Fibroblast of lung (primary cell): ENCODE measurements at regions not wholly inside any gene's neighbourhood (a gene's known extent, or its start where the extent isn't known, plus 50 kb on each side); places are given as distances from the start of the nearest gene placed in this dataset.
A peak's percentile ranks its signal among the peaks of the same experiment; 100 is the strongest.

Source experiments
- DNase-seq, 2 donors: peaks; one replicate each; pipeline versions ENCODE4 v3.0.0 to v3.0.0-alpha.2; 2010; ENCODE audit warnings: low read depth in 2 of 2
- H2AFZ ChIP-seq: 2 replicates; pipeline ENCODE4 v1.5.1; 2012; ENCODE audit warnings: low read length, control low read depth, inconsistent platforms
- H3K27ac ChIP-seq: 2 replicates; pipeline ENCODE4 v1.5.1; 2011; ENCODE audit warnings: low read length, control low read depth; ENCODE audit not compliant: insufficient read depth
- H3K27me3 ChIP-seq: 2 replicates; pipeline ENCODE4 v1.5.1; 2011; ENCODE audit warnings: mild to moderate bottlenecking, low read length; ENCODE audit not compliant: control insufficient read depth, insufficient read depth
- H3K36me3 ChIP-seq: 2 replicates; pipeline ENCODE4 v1.5.1; 2011; ENCODE audit warnings: low read length; ENCODE audit not compliant: control insufficient read depth, insufficient read depth
- H3K4me1 ChIP-seq: 2 replicates; pipeline ENCODE4 v1.5.1; 2011; ENCODE audit warnings: low read length; ENCODE audit not compliant: control insufficient read depth, insufficient read depth; ENCODE audit errors: extremely low read depth
- H3K4me2 ChIP-seq: 2 replicates; pipeline ENCODE4 v1.5.1; 2011; ENCODE audit warnings: low read length, control low read depth; ENCODE audit not compliant: insufficient read depth; ENCODE audit errors: extremely low read depth
- H3K4me3 ChIP-seq, 4 experiments: fragments of 200-600 bp in 1 of 4; sonication (generic) in 1 of 4; replicated peaks in 1 of 4; 2 replicates each; pipeline ENCODE4 v1.5.1; 2011 to 2016; ENCODE audit warnings: low read length in 4 of 4, low read depth in 3 of 4, mild to moderate bottlenecking in 3 of 4, control low read depth in 2 of 4, inconsistent platforms in 1 of 4, mixed read lengths in 1 of 4; ENCODE audit not compliant: insufficient read depth in 1 of 4; ENCODE audit errors: control extremely low read depth in 1 of 4
- H3K79me2 ChIP-seq: 2 replicates; pipeline ENCODE4 v1.5.1; 2012; ENCODE audit warnings: mild to moderate bottlenecking, low read length, inconsistent platforms; ENCODE audit not compliant: control insufficient read depth, insufficient read depth
- H3K9ac ChIP-seq: 2 replicates; pipeline ENCODE4 v1.5.1; 2011; ENCODE audit warnings: mild to moderate bottlenecking, low read length, control low read depth; ENCODE audit not compliant: insufficient read depth
- H3K9me3 ChIP-seq: 2 replicates; pipeline ENCODE4 v1.5.1; 2012; ENCODE audit warnings: low read depth, low read length; ENCODE audit not compliant: control insufficient read depth, insufficient read depth
- H4K20me1 ChIP-seq: 2 replicates; pipeline ENCODE4 v1.5.1; 2011; ENCODE audit warnings: low read length; ENCODE audit not compliant: control insufficient read depth, insufficient read depth; ENCODE audit errors: extremely low read depth
- CTCF ChIP-seq, 2 donors: IDR thresholded peaks in 1 of 2; conservative IDR thresholded peaks in 1 of 2; 1 replicate in 1 of 2; 2 replicates in 1 of 2; pipeline ENCODE4 v1.5.1; 2011 to 2012; ENCODE audit warnings: low read length in 2 of 2, control low read depth in 1 of 2, inconsistent platforms in 1 of 2, low read depth in 1 of 2, mild to moderate bottlenecking in 1 of 2
- EZH2 ChIP-seq: IDR thresholded peaks from 2 replicates; pipeline ENCODE4 v1.5.1; 2012; ENCODE audit warnings: low read length, control low read depth, mild to moderate bottlenecking; ENCODE audit errors: missing control alignments

DNA sequence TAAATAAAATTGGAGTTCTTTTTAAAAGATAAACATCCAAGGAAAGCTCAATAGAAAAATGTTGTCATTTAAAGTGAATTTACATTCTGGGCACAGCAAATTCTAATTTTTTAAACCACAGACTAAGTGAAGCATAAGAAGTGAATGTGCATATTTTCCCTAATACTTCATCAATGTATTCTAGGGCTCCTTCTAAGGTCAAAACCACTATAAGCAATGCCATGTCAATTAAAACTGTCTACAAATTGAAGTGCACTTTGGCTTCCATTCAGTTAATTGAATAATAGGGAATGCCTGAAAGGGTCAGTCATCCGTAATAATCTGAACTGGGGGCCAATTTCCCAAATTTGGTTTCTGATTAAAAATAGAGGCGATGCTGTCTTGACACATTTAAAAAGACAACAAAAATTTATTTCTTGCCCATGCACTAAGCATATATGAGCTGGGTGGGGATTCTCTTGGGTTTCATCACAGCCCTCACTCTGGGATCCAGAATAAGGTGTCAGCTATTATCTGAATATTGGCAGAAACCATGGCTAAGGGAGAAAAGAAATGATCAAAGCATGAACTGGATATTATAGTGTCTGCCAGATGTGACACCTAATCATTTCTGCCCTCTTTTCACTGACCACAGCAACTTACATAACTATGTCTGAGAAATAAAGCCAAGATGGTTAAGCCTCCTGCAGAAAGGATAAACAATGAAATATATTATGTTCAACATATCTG lies 660.6 kb upstream of the B3GALT2 start:
- no peak overlapping the region for H3K4me3 ChIP-seq
- H3K9ac ChIP-seq = no peak overlapping the region
- H3K36me3 ChIP-seq = no peaks in the 10 kb centered on the region
- no peak overlapping the region for H3K4me2 ChIP-seq
- H3K9me3 ChIP-seq = no peaks in the 10 kb centered on the region
- H3K79me2 ChIP-seq = no peaks in the 10 kb centered on the region
- H3K27ac ChIP-seq = no peak overlapping the region
- no peak overlapping the region for H2AFZ ChIP-seq
- DNase-seq = peak; percentile 24 to 60
- TF ChIP-seq EZH2 (no peak), CTCF (conservative IDR thresholded peaks at IDR 0.05 in 1 of 2, IDR thresholded peaks at IDR 0.05 in 1 of 2; ENCODE audit: low read depth in 1 of 2, low read length in 2 of 2) (no peak)
- H3K27me3 ChIP-seq = no peaks in the 10 kb centered on the region
- no peaks in the 10 kb centered on the region for H3K4me1 ChIP-seq
- no peaks in the 10 kb centered on the region for H4K20me1 ChIP-seq

- H3K27ac ChIP-seq = no peak overlapping the region
- H3K9ac ChIP-seq = no peak overlapping the region
- no peaks in the 10 kb centered on the region for H3K36me3 ChIP-seq
- no peak for TF ChIP-seq CTCF (conservative IDR thresholded peaks at IDR 0.05 in 1 of 2, IDR thresholded peaks at IDR 0.05 in 1 of 2; ENCODE audit: low read depth in 1 of 2, low read length in 2 of 2)
- no peak for TF ChIP-seq EZH2
- no peaks in the 10 kb centered on the region for H3K9me3 ChIP-seq
- H3K4me1 ChIP-seq = no peaks in the 10 kb centered on the region
- DNase-seq = no peak
- H2AFZ ChIP-seq = no peak overlapping the region
- H3K79me2 ChIP-seq = no peaks in the 10 kb centered on the region
- H3K27me3 ChIP-seq = no peaks in the 10 kb centered on the region
- no peaks in the 10 kb centered on the region for H4K20me1 ChIP-seq
- H3K4me2 ChIP-seq = no peak overlapping the region
- H3K4me3 ChIP-seq = no peak overlapping the region
Observed at GRCh38 chr1:193846411-193846810, 660.0 kb upstream of the B3GALT2 start.

DNA sequence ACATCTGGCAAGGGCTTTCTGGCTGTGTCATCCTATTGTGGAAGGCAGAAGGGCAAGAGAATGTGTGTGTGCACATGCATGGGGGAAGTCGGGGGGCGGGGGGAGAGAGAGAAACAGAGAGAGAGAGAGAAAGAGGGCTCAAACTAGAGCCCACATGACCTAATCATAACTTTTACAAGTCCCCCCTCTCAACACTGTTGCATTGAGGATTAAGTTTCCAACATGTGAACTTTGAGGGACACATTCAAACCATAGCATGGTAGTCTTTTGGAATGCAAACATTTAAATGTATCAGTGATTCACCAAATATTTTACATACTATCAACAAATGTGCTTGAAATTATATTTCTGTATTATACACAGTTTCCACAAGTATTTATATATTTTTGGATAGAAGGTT lies 655.4 kb upstream of the B3GALT2 start:
- H3K4me3 ChIP-seq = no peak overlapping the region
- H3K4me2 ChIP-seq = no peak overlapping the region
- H4K20me1 ChIP-seq = no peaks in the 10 kb centered on the region
- H3K9me3 ChIP-seq = no peaks in the 10 kb centered on the region
- no peak for TF ChIP-seq EZH2
- H3K36me3 ChIP-seq = no peaks in the 10 kb centered on the region
- no peak overlapping the region for H3K9ac ChIP-seq
- no peak overlapping the region for H3K27ac ChIP-seq
- H3K4me1 ChIP-seq = no peaks in the 10 kb centered on the region
- H3K27me3 ChIP-seq = no peaks in the 10 kb centered on the region
- no peak for DNase-seq
- no peaks in the 10 kb centered on the region for H3K79me2 ChIP-seq
- no peak overlapping the region for H2AFZ ChIP-seq
